SK-N-MC (cell line): ENCODE measurements at regions not wholly inside any gene's neighbourhood (a gene's known extent, or its start where the extent isn't known, plus 50 kb on each side); places are given as distances from the start of the nearest gene placed in this dataset.

Source experiments
- EZH2 ChIP-seq: fragments of 200-600 bp; sonication (generic); IDR thresholded peaks from one replicate; pipeline ENCODE4 v1.6.1; 2017; ENCODE audit warnings: antibody characterized with exemption
- FOXP2 ChIP-seq: optimal IDR thresholded peaks from 2 replicates; pipeline ENCODE3; 2011; ENCODE audit warnings: mild to moderate bottlenecking, moderate library complexity; ENCODE audit not compliant: insufficient read depth; ENCODE audit errors: extremely low read length, control extremely low read depth
- POLR2AphosphoS5 ChIP-seq: IDR thresholded peaks from 2 replicates; pipeline ENCODE4 v1.6.1; 2012; ENCODE audit warnings: mild to moderate bottlenecking, low read depth, low read length, borderline replicate concordance

GRCh38 chr10:2982146-2982545, 85.2 kb upstream of the PFKP start:
- TF ChIP-seq POLR2AphosphoS5, result no peak
- no peak for TF ChIP-seq EZH2
- TF ChIP-seq FOXP2, result no peak
